Gastroesophageal sphincter (tissue), 4 donors: ENCODE measurements at regions not wholly inside any gene's neighbourhood (a gene's known extent, or its start where the extent isn't known, plus 50 kb on each side); places are given as distances from the start of the nearest gene placed in this dataset.
A peak's percentile ranks its signal among the peaks of the same experiment; 100 is the strongest.

Source experiments
- ATAC-seq: fragments of 150-250 bp; one replicate; pipeline ENCODE4 v1.9.1; 2016; ENCODE audit warnings: mild to moderate bottlenecking, moderate library complexity
- H3K27ac ChIP-seq, 4 donors: fragments of 200-600 bp; sonication (generic) in 3 of 4; 1 replicate in 3 of 4; 2 replicates in 1 of 4; pipeline ENCODE4 v1.5.1; 2016 to 2019
- H3K27me3 ChIP-seq: fragments of 200-600 bp; sonication (generic); one replicate; pipeline ENCODE4 v1.5.1; 2019
- H3K36me3 ChIP-seq, 2 donors: fragments of 200-600 bp; sonication (generic); one replicate each; pipeline ENCODE4 v1.5.1; 2019; ENCODE audit warnings: control low read depth in 1 of 2
- H3K4me1 ChIP-seq, 3 donors: fragments of 200-600 bp; sonication (generic); 1 replicate in 2 of 3; 2 replicates in 1 of 3; pipeline ENCODE4 v1.5.1; 2016 to 2019; ENCODE audit warnings: control low read depth in 2 of 3
- H3K4me3 ChIP-seq, 2 donors: fragments of 200-600 bp; sonication (generic); one replicate each; pipeline ENCODE4 v1.5.1; 2019; ENCODE audit warnings: mild to moderate bottlenecking in 1 of 2, moderate library complexity in 1 of 2
- H3K9me3 ChIP-seq, 3 donors: fragments of 200-600 bp; sonication (generic); one replicate each; pipeline ENCODE4 v1.5.1; 2017 to 2019; ENCODE audit warnings: control low read depth in 2 of 3
- EP300 ChIP-seq: sonication (generic); formaldehyde crosslinking; IDR thresholded peaks from one replicate; pipeline ENCODE4 v1.6.1; 2017; ENCODE audit warnings: antibody characterized with exemption, mild to moderate bottlenecking
- POLR2A ChIP-seq, 2 donors: fragments of 450-650 bp; IDR thresholded peaks; one replicate each; pipeline ENCODE4 v1.6.1; 2017; ENCODE audit warnings: antibody characterized with exemption in 2 of 2, mild to moderate bottlenecking in 2 of 2, moderate library complexity in 1 of 2
- POLR2AphosphoS5 ChIP-seq: sonication (generic); formaldehyde crosslinking; IDR thresholded peaks from one replicate; pipeline ENCODE4 v1.6.1; 2017; ENCODE audit warnings: antibody characterized with exemption
- WGBS, 2 donors: methylation state at CpG; one replicate each; pipeline ENCODE4 v1.1.5; 2018; ENCODE audit warnings: low coverage in 1 of 2; 5-methylcytosine and 5-hydroxymethylcytosine counted together
- TF ChIP-seq, protein P1 (sequence below), 4 experiments: fragments of 200-600 bp in 2 of 4; fragments of 450-650 bp in 2 of 4; sonication (generic) in 1 of 4; IDR thresholded peaks; one replicate each; pipeline ENCODE4 v1.5.1; 2017 to 2019; ENCODE audit warnings: antibody characterized with exemption in 4 of 4, mild to moderate bottlenecking in 2 of 4, moderate library complexity in 2 of 4

DNA sequence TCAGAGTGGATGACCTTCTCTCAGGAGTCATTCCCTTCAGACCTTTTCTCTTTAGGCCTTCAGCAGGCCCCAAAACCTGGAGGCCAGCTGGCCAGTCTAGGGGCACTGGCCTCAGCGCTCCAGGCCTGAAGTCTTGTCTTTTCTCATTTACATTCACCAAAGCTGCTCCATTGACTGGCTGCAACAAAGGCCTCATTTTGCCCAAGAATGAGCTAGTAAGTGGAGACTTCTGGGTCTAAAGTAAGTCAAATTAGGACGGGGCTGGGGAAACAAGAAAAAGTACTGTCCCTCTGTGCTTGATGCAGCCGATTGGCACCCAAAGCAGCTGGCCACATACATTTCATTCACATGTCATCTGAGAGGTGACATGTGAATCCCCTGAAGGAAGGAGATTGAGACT, 83.8 kb upstream of the RIOK3 start:
- no peak overlapping the region for H3K27ac ChIP-seq
- ATAC-seq: no peak
- TF ChIP-seq POLR2AphosphoS5: no peak
- TF ChIP-seq POLR2A (IDR thresholded peaks at IDR 0.05): no peak
- TF ChIP-seq EP300: no peak
- TF ChIP-seq, protein P1, sequence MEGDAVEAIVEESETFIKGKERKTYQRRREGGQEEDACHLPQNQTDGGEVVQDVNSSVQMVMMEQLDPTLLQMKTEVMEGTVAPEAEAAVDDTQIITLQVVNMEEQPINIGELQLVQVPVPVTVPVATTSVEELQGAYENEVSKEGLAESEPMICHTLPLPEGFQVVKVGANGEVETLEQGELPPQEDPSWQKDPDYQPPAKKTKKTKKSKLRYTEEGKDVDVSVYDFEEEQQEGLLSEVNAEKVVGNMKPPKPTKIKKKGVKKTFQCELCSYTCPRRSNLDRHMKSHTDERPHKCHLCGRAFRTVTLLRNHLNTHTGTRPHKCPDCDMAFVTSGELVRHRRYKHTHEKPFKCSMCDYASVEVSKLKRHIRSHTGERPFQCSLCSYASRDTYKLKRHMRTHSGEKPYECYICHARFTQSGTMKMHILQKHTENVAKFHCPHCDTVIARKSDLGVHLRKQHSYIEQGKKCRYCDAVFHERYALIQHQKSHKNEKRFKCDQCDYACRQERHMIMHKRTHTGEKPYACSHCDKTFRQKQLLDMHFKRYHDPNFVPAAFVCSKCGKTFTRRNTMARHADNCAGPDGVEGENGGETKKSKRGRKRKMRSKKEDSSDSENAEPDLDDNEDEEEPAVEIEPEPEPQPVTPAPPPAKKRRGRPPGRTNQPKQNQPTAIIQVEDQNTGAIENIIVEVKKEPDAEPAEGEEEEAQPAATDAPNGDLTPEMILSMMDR (IDR thresholded peaks at IDR 0.05): no peak
- H3K4me1 ChIP-seq: peaks cover 0 to 6% (median 0%) of the 10 kb centered on the region in 3 donors
- WGBS, 2 donors: 88 to 93% methylated on average over 2 to 3 of the region's 3 CpGs
- no peak overlapping the region for H3K4me3 ChIP-seq
- H3K27me3 ChIP-seq: no peaks in the 10 kb centered on the region
- peaks cover 0 to 4% of the 10 kb centered on the region in 2 donors for H3K36me3 ChIP-seq
- no peaks in the 10 kb centered on the region for H3K9me3 ChIP-seq

DNA sequence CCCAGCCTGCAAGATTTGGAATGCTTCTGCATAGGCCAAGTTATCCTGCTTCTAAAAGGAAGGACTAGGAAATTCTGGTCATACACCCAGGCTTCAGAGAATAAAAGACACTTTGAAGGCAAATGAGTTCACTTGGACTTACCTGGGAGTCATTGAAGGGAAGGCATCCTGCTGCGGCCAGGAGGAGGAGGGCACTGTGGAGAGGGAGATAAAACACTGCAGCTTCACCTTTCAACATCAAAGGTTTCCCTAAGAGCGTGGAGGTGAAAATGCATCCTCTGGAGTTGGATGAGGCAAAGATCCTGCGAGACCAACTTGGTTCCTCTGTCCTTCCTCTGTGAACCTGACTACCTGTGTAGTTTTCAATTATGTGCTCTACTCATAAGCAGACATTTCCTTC, 79.5 kb upstream of the RIOK3 start:
- Histone ChIP-seq H3K4me1 (peaks cover 0 to 17% (median 7%) of the 10 kb centered on the region in 3 donors), H3K36me3 (peaks cover 0 to 4% of the 10 kb centered on the region in 2 donors), H3K27me3 (no peaks in the 10 kb centered on the region), H3K9me3 (no peaks in the 10 kb centered on the region), H3K4me3 (no peak overlapping the region), H3K27ac (no peak overlapping the region)
- WGBS, 2 donors: 89 to 100% methylated on average over 2 to 3 of the region's 3 CpGs
- ATAC-seq: no peak
- TF ChIP-seq EP300 (no peak), POLR2A (IDR thresholded peaks at IDR 0.05) (no peak), POLR2AphosphoS5 (no peak)
- TF ChIP-seq, protein P1 (IDR thresholded peaks at IDR 0.05): no peak

DNA sequence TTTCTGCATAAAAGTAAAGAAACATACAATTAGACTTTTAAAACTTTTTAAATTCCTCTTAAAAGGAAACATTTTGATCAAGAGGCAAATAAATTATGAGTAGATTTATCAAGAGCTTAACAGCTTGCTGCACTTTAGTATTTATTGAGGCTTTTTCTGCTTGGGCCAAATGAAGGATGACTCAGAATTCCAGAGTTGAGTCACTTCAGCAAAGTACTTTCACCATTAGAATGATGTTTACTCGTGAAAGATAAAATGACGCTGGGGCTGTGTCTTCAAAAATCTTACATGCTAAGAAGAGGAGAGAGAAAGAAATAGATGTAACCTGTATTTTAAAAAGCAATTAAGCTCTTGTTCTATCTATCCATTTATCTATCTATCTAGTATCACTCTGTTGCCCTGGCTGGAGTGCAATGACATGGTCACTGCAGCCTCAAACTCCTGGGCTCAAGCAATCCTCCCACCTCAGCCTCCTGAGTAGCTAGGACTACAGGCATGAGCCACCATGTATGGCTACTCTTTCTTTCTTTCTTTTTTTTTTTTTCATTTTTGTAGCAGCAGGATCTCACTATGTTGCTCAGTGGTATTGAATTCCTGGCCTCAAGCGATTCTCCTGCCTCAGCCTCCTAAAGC, 75.3 kb upstream of the RIOK3 start:
- 10 to 19% methylated on average over 3 of the region's 3 CpGs for WGBS, 2 donors
- ATAC-seq: peak; percentile 67
- Histone ChIP-seq H3K27me3 (no peaks in the 10 kb centered on the region), H3K4me3 (no peak overlapping the region), H3K27ac (peak overlapping the region; percentile 64 to 81 (median 76)), H3K4me1 (peaks cover 0 to 26% (median 7%) of the 10 kb centered on the region in 3 donors), H3K36me3 (peaks cover 0 to 4% of the 10 kb centered on the region in 2 donors), H3K9me3 (no peaks in the 10 kb centered on the region)
- TF ChIP-seq POLR2AphosphoS5: peak; percentile 70
- TF ChIP-seq, protein P1 (IDR thresholded peaks at IDR 0.05): no peak

DNA sequence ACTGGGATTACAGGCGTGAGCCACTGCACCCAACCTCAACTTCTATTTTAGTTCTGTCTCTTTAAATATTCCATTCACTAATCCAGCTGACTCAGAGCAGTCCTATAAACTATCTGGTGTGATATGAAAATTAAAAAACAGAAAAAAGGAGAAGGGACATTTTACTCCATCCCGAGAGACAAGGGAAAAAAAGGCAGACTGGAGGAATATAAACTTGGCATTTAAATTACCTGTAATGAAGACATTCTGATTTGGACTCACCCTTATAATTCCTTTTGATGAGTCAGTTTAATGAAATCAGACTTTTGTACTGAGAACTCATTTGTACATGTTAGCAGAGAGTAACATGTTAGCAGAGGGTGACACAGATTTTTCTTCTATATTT, 74.8 kb upstream of the RIOK3 start:
- no peak overlapping the region for H3K4me3 ChIP-seq
- H3K4me1 ChIP-seq: peaks cover 0 to 26% (median 7%) of the 10 kb centered on the region in 3 donors
- peaks cover 0 to 3% of the 10 kb centered on the region in 2 donors for H3K36me3 ChIP-seq
- no peaks in the 10 kb centered on the region for H3K9me3 ChIP-seq
- peak; percentile 63 for ATAC-seq
- H3K27ac ChIP-seq: peak overlapping the region; percentile 64 to 81 (median 76)
- H3K27me3 ChIP-seq: no peaks in the 10 kb centered on the region
- TF ChIP-seq, protein P1 (IDR thresholded peaks at IDR 0.05): no peak
- TF ChIP-seq EP300 (no peak), POLR2AphosphoS5 (no peak), POLR2A (IDR thresholded peaks at IDR 0.05) (no peak)
- 8 to 27% methylated on average over 1 to 2 of the region's 2 CpGs for WGBS, 2 donors

DNA sequence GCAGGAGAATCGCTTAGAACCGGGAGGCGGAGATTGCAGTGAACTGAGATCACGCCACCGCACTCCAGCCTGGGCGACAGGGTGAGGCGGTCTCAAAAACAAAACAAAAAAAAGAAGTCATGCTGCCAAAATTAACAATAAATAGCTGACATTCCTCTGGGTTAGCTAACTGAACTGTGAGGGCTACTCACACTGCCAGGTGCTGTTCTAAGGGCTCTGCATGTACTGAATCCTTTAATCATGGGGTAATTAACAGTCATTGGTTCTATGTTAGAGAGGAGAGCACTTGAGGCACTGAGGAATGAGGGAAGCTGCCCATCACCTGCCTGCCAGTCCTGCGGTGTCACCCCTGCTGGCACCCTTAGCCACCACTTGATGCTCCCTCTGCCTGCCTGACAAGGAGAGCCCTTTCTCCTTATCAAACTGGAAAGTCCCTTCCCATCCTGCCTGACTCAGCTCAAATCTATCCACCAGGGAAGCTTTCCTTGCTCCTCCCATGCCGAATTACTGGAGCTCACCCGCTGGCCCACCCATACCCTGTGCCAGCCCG, 73.0 kb upstream of the RIOK3 start:
- ATAC-seq: no peak
- Histone ChIP-seq H3K27ac (no peak overlapping the region), H3K27me3 (no peaks in the 10 kb centered on the region), H3K9me3 (no peaks in the 10 kb centered on the region), H3K4me3 (no peak overlapping the region), H3K36me3 (peaks cover 0 to 14% of the 10 kb centered on the region in 2 donors), H3K4me1 (peaks cover 0 to 26% (median 7%) of the 10 kb centered on the region in 3 donors)
- WGBS, 2 donors: 51 to 84% methylated on average over 4 to 7 of the region's 11 CpGs
- no peak for TF ChIP-seq POLR2AphosphoS5
- no peak for TF ChIP-seq POLR2A (IDR thresholded peaks at IDR 0.05)
- TF ChIP-seq EP300: no peak
- TF ChIP-seq, protein P1 (IDR thresholded peaks at IDR 0.05): no peak
